GM21447 (cell line): ENCODE measurements at regions not wholly inside any gene's neighbourhood (a gene's known extent, or its start where the extent isn't known, plus 50 kb on each side); places are given as distances from the start of the nearest gene placed in this dataset.

ENCODE experiments used
- ATAC-seq: cut with Tn5 transposase; IDR thresholded peaks from one replicate; pipeline ENCODE4 v1.9.1; 2021; ENCODE audit not compliant: unreplicated experiment

DNA sequence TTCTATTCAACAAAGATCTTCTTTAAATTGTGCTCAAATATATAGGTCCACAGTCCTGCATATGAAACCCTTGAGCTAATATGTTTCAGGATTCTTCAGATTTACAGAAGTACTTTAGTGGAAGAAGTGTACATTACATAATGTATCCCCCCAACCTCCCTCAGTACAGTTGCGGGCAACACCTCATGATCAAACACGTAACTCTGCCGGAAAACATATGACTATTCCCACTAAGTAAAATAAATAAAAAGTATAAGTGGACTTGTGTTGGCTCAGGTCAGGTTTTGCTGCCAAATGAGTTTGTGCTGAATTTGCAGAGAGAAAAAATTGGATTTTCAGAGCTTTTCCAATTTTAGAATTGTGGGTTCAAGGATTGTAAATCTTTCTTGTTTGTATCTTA is 267.6 kb upstream of the MDFIC2 start:
- no peak for ATAC-seq

DNA sequence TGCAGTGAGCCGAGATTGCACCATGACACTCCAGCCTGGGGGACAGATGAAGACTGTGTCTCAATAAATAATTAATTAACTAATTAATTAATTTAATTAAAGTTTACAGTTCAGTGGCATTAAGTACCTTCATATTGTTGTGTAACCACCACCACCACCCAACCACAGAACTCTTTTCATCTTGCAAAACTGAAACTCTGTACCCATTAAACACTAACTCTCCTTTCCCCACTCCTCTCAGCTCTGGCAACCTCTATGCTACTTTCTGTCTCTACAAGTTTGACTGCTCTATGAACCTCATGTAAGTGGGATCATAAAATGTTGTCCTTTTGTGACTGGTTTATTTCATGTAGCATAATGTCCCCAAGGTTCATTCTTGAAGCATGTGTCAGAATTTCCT is 259.3 kb upstream of the MDFIC2 start:
- no peak for ATAC-seq

DNA sequence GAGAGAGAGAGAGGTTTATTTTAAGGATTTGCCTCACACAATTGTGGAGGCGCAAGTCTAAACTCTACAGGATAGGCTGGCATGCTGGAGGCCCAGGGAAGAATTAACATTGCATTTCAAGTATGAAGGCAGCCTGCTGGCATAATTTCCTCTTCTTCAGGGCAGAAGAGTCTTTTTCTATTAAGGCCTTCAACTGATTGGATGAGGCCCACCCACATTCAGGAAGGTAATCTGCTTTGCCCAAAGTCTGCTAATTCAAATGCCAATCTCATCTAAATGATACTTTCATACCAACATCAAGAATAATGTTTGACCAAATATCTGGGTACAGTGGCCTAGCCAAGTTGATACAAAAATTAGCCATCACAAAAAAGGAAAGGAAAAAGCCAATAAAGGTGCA is 258.1 kb upstream of the MDFIC2 start:
- no peak for ATAC-seq

GRCh38 chr3:70568626-70569025 is 256.2 kb upstream of the MDFIC2 start:
- no peak for ATAC-seq

- no peak for ATAC-seq
These were observed 253.4 kb upstream of the MDFIC2 start for GRCh38 chr3:70565861-70566260.

GRCh38 chr3:70564552-70564951 is 252.1 kb upstream of the MDFIC2 start:
- no peak for ATAC-seq

- no peak for ATAC-seq
These were observed 249.4 kb upstream of the MDFIC2 start for GRCh38 chr3:70561796-70562195.

- no peak for ATAC-seq
These were observed 246.5 kb upstream of the MDFIC2 start for GRCh38 chr3:70558956-70559355.

GRCh38 chr3:70557976-70558375 is 245.5 kb upstream of the MDFIC2 start:
- no peak for ATAC-seq

GRCh38 chr3:70556056-70556455 is 243.6 kb upstream of the MDFIC2 start:
- ATAC-seq, result no peak

GRCh38 chr3:70554170-70554569 is 241.7 kb upstream of the MDFIC2 start:
- no peak for ATAC-seq

GRCh38 chr3:70550723-70551319 is 238.4 kb upstream of the MDFIC2 start:
- ATAC-seq, result no peak

- no peak for ATAC-seq
These were observed 234.2 kb upstream of the MDFIC2 start for GRCh38 chr3:70546679-70547078.

- ATAC-seq, result no peak
These were observed 231.1 kb upstream of the MDFIC2 start for GRCh38 chr3:70543493-70543892.

DNA sequence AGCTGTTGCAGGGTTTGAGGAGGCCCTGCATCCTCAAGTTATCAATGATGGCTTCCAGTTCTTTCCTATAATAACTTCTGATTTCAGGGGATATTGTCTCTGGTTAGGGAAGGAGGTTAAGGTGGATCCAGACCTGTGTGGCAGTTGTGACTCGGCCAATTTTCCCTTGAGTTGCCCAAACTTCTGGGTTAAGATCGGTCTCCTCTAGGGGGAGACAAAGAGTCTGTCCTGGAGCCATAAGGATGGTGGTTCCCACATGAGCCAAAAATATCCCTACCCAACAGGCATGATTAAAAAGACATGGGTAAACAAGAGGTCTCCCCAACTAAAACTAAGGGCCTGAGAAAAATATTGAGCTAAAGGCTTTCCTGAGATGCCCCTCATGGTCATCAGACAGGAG is 227.5 kb upstream of the MDFIC2 start:
- ATAC-seq, result no peak

DNA sequence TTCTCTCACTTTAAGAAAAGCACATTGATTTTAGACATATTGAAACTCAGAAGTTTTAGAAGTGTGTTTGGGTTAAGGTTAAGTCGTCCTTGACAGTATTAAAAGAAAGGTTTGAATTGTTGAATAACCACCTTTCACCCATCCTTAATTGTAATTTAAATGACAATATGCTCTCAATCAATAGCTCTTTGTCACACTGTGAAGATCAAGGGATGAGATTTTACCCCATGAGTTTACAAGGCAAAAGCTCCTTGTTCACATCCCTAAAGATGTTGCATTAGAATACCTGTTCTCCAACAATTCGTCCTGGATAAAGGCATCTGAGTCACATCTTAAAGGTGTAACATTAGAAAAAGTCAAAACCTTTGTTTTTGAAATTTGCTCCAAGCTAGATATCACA is 220.4 kb upstream of the MDFIC2 start:
- no peak for ATAC-seq

DNA sequence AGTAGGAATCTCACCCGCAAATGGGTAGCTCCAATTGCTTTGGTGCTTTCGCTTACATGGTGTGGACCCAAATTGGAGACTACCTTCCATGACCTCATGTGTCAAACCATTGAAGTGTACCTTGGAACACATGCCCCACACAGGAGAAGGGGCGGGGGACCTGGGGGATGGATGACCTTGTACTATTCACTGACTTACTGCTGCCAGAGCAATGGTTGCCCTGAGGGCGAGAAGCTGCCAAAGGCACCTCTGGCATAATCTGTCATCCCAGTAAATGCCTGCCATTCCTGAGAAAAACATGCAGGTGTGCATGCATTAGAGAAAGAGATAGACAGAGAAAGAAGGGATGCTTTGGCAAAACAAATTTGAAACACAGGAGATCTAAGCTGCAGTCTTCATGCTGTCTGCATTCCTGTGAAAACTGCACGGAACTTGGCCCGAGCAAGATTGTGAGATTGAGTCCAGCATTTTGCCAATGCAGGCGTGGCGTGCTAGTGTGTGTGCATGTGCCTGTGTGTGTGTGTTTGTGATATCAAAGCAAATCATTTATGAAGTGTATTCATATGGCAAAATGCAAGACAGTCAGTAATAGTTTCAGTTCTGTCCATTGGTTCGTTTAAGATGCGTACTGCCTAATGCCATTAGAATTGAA is 219.5 kb upstream of the MDFIC2 start:
- ATAC-seq, result no peak

DNA sequence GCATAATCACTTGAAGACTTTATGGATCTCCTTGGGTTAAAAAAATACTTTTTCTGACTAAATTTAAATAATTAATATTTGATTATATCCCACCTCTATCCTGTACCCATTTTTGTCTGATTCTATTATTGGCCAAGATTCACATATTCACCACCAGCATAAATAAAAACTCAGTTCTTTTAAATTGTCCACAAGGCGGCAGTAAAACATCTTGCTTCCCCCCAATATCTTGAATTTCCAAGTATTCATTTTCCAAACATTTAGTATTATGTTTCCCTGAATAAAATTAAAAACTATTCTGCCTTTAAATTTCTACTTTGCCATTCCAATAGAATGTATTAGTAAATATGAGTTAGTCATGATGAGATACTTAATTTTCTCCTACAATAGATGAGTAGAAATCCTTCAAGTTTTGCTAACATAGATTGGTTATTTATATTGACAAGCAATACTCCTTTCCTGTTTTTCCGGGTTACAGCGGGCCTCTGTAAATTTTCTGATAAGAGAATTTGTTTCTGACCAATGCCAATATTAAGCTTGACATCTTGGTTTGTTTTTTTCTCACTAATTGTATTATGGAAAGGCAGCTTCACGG is 218.7 kb upstream of the MDFIC2 start:
- ATAC-seq, result no peak

GRCh38 chr3:70530626-70531025 is 218.2 kb upstream of the MDFIC2 start:
- no peak for ATAC-seq

- ATAC-seq, result no peak
These were observed 214.6 kb upstream of the MDFIC2 start for GRCh38 chr3:70527026-70527425.

GRCh38 chr3:70519913-70520659 is 207.6 kb upstream of the MDFIC2 start:
- ATAC-seq, result no peak

GRCh38 chr3:70519026-70519425 is 206.6 kb upstream of the MDFIC2 start:
- ATAC-seq, result no peak
